ENCODE measurements at regions not wholly inside any gene's neighbourhood (a gene's known extent, or its start where the extent isn't known, plus 50 kb on each side); places are given as distances from the start of the nearest gene placed in this dataset.

DNA sequence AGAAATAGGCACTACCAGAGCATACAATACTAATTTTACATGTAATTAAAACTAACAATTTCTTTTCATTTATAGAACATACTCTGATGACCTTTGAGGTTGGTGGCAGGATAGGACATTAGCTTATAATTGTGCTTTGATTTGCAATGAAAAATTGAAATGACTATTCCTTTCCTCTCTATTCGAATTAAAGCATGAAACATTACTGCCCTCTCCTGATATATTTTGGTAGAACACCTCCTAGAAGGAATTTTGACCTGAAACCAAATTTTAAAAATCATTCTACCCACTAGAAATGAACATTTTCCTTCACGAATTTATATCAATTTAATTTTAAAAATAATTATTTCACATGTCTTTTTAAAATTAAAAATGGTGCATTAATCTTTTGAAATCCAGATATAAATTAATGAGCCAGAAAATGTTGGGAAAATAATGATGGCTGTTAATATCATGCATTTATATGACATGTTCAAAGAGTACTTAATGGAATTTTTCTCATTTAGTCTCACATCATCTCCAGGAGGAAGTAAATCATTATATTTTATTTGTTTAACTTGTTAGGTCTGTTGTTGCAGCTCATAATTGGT, 556.3 kb upstream of the ARGLU1 start:
- no peak for DNase-seq (ENCODE audit: low read depth, low spot score)

DNA sequence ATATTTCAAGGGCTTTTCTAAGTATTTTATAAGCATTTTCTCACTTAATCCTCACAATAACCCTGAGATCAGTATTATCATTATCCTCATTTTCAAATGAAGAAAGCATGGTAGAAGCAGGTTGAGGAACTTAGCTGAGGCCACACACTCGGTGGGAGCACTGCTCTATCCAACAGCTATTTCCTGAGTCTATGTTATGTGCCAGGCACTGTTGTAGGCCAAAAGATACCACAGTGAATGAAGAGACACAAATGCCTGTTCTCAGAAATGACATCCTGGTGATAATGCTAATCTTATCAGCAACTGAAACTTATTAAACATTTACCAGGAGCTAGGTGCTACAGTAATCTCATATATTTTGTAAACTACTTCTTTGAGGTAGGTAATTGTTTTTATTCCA, 553.9 kb upstream of the ARGLU1 start:
- no peak for DNase-seq (ENCODE audit: low read depth, low spot score)

DNA sequence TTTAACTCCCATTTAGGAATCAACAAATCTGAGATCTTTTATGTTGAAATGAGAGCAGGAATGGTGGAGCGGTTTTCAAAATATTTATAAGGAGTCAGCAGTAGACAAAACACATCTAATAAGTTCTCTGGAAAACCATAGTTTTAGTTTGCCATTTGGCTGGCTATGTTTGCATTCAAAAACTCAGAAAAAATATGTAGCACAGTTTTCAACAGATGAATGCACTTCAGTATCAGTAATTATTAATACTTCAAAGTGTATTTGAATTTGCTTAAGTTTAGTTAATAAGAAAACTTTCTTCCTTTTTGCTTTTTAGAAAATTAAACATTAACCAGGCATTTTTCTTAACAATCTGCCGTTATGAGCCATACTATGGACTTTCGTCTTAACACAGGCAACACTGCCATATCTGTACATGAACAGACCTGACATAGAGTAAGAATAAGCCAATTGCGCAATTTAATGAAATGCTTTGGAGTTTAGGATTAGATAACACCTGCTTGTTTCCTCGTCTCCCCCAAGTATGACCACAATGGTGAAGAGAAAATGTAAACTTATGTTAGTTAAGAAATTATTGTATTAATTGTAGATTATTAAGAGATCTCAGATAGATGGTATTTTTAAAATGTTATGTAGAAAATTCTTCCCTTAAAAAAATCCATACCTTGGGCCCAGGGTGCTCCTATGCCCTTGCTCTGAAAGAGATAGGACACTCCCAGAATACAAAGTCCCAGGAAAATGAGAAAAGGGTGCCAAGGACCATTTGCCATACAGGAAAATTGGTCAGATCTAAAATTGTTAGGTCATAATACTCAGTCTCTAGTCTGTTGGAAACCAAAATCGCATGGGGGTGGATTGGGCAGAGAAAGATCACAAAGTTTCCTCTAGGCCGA, 552.3 kb upstream of the ARGLU1 start:
- DNase-seq (ENCODE audit: low read depth, low spot score) = no peak

DNA sequence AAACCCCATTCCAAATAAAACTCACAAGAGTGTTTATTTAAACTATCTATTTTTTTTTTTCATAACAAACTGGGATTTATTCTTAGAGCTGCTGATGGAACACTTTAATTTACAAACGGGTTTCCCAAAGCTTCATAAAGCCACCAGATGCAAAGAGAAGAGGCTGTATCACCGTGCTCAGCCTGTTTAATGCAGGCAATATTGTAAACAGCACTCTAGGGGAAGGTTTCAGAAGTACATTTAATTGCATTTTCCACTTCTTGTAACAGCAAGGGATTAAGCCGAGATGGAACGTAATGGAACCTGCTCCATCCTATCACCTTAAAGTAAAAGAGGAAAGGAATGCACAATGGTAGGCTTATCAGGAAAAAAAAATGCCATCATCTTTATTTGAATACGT, 550.6 kb upstream of the ARGLU1 start:
- DNase-seq (ENCODE audit: low read depth, low spot score) = no peak

DNA sequence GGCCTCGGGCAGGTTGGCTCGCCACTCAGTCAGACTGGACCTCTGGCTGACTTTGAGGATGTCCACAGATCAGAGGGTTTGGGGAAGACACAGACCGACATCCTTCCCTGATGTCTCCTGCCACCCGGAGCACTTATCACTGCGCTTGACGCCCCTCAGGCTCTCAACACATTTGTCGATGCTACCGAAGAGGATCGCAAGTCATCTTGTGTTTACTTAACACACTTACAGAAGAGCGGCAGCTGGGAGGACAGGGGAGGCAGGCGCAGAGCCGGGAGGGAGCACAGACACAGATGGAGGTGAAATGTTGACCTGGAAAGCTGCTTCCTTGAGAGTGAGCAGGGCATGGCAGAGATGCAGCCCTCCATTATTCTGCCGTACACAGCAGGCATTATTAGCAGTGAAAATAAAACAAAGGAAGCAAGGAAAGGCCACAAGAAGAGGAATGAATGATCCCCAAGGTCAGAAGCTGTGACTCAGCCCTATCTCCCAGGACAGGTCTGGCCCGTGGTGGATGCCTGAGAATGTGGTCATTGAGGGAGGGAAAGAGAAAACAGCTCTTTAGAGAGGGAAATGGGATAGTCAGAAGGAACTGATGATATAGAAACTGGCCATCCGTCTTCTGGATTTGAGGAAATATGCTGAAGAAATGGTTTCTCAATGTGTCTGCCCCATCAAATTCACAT, 549.5 kb upstream of the ARGLU1 start:
- no peak for DNase-seq (ENCODE audit: low read depth, low spot score)

DNA sequence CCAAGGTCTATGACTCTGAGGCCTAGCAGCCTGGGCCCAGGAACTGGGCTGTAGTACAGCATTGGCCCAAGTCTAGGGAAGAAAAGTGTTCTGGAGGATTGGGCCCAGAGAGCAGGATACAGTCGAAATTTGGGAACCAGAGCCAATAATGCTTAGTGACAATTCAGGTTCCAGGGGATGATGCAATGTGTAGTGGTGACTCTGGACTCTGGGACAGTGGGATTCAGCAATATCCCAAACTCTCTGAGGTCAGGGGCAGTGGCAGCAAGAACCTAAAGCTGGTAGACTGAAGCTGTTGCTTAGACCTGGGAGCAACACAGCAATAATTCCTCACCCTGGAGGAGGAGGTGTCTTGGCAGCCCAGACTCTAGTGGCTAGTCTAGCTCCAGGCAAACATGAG, 545.5 kb upstream of the ARGLU1 start:
- no peak for DNase-seq (ENCODE audit: low read depth, low spot score)

DNA sequence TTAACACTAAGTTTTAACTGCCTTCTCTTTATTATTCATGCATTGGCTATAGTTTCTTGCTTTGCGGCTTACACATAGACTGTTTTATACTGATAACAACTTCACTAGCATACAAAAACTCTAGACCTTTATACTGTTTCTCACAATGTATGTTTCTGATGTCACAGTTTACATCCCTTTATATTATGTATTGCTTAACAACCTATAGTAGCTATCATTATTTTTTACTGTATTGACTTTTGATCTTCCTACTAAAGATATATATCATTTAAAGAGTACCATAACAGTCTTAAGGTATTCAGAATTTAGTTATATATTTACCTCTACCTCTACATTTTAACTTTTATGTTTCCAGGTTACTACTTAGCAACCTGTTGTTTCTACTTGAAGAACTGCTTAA, 543.3 kb upstream of the ARGLU1 start:
- no peak for DNase-seq (ENCODE audit: low read depth, low spot score)

DNA sequence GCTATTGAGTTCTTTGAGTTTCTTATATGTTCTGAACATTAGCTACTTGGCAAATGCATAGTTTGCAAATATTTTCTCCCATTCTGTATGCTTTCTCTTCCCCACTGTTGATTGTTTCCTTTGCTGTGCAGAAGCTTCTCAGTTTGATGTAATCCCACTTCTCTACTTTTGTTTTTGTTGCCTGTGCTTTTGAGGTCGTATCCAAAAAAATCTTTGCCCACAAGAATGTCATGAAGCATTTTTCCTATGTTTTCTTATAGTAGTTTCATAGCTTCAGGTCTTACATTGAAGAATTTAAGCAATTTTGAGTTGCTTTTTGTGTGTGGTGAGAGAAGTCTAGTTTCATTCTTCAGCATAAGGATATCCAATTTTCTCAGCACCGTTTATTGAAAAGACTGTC, 536.7 kb upstream of the ARGLU1 start:
- no peak for DNase-seq (ENCODE audit: low read depth, low spot score)

DNA sequence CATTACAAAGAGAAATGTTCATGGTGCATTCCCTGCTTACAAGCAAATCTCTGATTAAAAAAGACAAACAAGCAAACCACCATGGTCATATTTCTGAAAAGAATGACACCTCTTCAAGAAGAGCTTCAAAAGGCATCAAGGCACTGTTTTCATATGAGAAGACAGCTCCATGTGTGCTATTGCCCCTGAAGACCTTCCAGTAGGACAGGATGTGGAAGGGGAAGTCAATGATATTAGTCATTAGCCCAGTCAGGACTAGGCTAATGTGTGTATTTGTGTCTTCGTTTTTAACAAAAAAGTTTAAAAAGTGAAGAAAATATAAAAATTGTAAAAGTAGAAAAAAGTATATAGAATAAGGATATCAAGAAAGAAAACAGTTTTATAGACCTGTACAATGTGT, 534.7 kb upstream of the ARGLU1 start:
- no peak for DNase-seq (ENCODE audit: low read depth, low spot score)

DNA sequence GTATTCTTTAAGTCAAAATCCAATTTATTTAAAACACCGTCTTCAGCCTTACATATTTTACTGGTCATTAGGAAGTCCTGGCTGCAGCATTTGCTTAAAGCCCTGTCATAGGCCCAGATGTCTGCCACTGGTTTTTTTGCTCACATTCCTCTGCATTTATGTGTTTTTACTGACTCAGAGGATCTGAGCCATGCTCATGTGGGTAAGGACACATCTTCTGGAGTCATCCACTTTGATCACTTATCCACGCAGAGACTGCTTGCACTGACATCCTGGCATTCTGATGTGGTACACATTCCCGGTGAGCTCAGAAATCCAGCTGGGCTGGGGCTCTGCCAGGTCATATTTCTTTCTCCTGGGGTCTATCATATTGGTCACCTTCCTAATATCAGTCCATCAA, 531.7 kb upstream of the ARGLU1 start:
- DNase-seq (ENCODE audit: low read depth, low spot score) = no peak

DNA sequence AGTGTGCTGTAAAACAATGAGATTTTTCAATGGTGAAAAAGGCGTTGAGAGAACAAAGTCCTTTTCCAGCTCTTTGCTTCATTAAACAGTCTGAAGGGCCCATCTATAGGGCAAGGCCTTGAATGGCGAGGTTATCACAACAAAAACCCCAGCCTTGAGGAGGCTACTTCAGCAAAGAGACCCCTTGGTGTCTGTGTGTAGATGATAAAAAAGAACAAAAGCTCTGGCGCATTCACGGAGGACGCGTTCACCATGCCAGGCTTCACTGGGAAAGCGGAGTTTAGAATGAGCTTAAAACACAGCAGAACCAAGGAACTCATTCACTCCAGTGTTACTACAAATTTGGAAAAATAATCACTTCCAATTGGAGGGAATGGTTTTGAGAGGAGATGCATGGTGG, 530.0 kb upstream of the ARGLU1 start:
- DNase-seq (ENCODE audit: low read depth, low spot score) = no peak

DNA sequence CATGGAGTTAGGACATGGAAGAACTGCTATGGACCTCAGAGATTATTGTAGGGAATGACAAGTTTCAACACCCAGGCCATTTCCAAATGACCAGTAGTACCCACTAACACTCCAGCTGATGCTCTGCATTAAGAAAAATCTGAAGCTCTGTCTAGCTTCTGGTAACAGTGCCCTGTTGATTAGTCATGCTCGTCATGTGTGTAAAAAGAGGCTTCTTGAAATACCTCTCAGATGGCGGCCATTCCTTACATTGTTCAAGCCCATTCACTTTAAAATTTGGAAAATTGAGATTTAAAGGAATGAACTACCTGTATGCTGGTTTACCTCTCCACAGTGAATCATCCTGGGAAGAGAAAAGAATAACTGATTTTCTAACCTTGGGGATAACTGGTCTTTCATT, 527.9 kb upstream of the ARGLU1 start:
- DNase-seq (ENCODE audit: low read depth, low spot score) = no peak

DNA sequence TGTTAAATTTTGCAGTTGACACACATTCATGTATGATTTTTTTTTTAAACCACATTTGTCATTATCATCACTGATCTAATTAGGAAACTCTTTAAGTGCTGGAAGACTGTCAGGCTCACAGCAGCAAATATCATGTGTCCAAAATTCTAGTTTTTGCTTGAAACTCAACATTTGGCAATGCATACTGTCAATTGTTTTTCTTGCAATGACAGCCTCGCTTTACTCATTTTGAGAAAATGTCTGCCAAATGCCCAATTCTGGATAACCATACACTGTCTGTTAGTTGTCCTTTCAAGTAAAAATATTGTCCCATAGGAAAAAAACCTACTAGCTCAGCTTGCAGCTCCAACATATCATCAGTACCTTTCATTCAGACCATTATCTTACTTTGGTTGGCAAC, 523.9 kb upstream of the ARGLU1 start:
- no peak for DNase-seq (ENCODE audit: low read depth, low spot score)

DNA sequence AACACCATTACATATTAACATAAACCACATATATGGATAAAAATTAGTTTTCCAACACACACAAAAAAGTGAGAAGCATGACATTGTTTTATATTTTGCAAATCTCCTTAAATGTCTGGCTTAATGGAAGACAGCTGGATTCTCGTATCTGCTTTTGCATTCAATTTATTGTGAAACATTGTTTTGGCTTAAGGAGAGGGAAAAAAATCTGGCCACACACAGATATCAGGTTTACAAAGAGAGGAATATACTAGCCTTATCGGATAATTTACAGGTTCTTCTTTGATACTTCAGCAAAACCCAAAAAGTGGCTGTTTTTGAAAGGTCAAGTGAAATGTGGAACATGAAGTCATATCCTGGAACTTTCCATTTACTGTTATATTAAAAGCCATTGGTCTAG, 523.5 kb upstream of the ARGLU1 start:
- DNase-seq (ENCODE audit: low read depth, low spot score) = no peak

DNA sequence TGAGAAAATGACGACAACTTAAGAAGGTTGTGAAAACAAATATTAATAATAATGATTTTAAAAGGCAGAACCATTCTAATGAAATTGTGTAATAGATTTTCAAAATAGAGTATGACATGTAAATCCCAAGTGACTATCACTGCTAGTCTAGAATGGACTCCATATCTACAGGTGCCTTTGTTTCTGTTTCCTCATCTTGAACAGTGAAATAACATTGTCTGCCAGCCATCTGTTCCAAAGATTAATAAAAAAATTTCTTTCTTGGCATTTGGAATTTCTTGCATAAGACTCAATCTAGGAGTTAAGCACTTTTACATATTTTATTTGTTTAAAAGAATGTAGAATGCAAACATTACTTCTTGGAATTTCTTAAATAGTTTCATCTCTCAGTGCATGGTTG, 520.1 kb upstream of the ARGLU1 start:
- DNase-seq (ENCODE audit: low read depth, low spot score) = no peak

DNA sequence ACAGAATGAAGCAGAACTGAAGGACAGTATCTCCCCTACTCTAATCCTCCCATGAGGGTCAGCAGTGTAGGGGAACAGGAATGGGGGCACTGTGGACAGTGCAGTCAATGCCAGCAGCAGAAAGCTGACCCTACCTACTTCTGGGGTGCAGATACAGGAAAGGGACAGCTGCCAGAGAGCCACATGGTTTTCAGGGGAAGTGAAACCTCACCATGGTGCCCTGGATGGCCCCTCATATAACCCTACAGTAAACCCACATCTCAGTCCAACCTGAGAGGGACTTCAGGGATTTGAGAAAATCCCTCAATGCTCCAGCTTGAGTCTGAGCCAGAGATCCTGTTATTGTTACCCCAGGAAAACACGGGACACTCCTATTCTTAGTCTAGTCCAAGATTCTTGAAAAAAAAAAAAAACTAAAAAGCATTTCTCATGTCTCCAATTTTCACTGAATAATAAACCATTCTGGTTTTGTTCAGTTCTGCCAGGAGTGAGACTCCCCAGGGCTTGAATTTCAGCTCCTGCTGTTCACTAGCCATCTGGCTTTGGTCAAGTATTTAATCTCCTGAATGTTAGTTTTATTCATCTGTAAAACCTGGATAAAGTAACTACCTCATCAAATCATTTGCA, 511.6 kb upstream of the ARGLU1 start:
- DNase-seq (ENCODE audit: low read depth, low spot score) = no peak

DNA sequence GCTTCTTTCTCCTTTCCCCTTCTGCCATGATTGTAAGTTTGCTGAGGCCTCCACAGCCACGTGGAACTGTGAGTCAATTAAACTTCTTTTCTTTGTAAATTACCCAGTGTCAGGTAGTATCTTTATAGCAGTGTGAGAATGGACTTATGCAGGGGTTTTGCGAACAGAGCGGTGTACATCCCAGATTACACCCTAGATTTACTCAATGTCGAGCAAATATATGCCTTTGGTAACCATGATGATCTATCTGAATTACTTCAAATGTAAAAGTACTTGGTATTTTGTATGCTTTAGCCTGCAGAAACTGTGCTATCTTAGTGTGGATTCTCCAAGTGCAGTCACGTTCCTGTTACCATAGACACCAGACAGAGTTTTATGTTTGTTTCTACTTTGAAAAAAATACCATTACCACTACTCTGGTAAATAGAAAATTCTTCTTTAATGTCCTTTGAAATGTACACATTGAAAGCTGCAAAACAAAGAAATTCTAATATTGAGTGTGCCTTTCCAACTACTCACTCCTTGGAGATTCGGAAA, 510.4 kb upstream of the ARGLU1 start:
- no peak for DNase-seq (ENCODE audit: low read depth, low spot score)

DNA sequence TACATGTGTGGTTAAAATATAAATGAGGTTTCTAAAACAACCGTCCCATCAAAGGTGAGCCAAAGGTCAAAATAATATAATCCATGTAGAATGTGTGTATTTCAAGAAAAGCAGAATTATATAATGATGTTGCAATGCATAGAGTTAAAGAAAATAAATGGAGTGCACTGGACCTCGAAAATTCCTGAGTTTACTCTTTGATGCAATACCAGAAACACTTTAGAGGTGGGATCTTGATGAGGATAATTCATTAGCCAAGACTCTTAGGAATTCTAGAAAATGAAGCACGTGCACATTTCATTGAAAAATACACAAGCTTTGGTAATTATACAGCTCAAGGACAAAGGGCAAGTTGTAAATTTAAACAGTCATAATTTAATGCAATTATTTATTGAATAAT, 508.9 kb upstream of the ARGLU1 start:
- no peak for DNase-seq (ENCODE audit: low read depth, low spot score)

DNA sequence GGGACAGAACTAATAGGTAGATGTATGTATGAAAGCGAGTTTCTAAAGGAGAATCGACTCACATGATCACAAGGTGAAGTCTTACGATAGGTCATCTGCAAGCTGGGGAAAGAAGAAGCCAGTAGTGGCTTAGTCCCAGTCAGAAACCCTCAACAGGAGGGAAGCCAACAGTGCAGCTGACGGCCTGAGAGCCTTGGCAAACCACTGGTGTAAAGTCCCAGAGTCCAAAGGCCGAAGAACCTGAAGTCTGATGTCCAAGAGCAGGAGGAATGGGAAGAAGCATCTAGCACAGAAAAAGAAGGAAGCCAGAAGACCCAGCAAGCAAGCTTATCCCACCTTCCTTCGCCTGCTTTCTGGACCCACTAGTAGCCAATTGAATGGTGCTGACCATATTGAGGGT, 507.6 kb upstream of the ARGLU1 start:
- DNase-seq (ENCODE audit: low read depth, low spot score) = no peak

DNA sequence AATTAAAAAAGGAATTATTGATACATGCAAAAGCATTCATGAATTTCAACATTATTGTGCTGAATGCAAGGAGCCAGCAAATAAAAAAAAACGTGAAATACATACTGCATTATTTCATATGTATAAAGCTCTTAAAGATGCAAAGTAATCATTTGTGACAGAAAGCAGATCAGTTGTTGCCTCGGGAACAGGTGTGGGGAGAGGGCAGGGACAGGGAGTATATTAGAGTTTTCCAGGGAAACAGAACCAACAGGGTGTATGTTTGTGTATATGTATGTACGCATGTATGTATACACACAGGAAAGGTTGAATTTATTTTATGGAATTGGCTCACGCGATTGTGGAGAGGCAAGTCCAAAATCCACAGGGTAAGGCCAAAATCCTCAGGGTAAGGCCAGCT, 502.9 kb upstream of the ARGLU1 start:
- no peak for DNase-seq (ENCODE audit: low read depth, low spot score)

DNA sequence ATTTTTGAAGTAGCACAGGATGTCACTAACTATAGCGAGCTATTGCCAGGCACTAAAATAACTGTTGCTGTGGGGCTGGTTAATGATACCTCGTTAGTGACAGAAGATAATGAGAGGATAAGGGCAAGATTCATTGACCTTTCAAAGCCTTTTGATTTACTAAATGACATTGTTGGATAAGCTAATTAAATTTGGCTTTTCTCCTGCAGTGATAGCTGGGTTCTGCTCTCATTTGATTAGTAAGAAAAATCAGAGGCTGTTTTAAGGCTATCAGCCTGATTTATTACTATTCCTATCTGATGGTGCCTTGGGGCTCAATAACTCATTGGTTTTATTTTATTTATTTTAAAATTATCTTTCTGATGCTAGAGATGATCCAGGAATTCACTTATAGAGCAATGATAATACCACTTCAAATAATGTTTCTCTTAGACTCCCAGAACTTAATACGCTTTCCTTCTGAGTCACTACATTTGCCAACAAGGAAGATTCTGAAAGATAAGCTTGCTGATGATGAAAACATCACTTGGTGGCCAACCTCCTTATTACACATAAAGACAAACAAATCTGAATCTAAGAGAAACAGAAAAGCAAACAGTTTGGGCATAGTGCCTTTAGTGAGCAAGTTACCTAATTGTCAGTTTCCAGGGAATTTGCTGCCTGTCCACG, 501.3 kb upstream of the ARGLU1 start:
- DNase-seq (ENCODE audit: low read depth, low spot score) = no peak

All from pulmonary artery endothelial cell (primary cell).